ENCODE measurements at regions not wholly inside any gene's neighbourhood (a gene's known extent, or its start where the extent isn't known, plus 50 kb on each side); places are given as distances from the start of the nearest gene placed in this dataset.

DNA sequence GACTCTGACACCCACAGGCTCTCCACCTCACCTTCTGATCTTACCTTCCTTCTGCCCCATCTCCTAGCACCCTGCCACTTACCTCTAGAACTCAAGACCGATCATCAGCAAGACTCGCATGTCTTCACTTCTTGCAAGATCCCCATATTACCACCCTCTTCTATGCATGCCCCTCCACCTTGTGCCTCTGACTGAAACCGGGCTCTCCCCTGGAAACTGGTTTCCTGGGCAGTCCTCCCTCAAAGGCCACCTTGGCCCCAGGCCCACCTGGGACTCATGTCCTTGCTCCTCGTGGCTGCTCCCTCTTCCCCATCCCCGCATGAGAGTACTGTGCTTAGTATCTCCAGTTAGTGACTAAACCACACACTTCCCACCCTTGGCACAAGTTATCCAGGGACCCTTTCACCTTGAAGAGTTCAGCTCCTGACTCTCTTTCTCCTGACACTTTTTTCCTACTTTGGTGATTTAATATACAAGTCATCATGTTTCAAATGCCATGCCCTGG, 136.7 kb downstream of the SPATA19 start (continued):
- no peak for TF ChIP-seq PHF5A (CRISPR knock-in tag; IDR thresholded peaks at IDR 0.05; ENCODE audit: low read depth, unreplicated experiment)

GRCh38 chr11:133706925-133707794, 138.2 kb downstream of the SPATA19 start:
- no peak for FAIRE-seq

More at GRCh38 chr11:133706925-133707794, 138.2 kb downstream of the SPATA19 start:
- H3K79me2 ChIP-seq (ENCODE audit: insufficient read depth, low read length), result no peaks in the 10 kb centered on the region
- H3K27ac ChIP-seq (ENCODE audit: extremely low read length, insufficient read depth, low read length), result no peak overlapping the region
- H3K4me3 ChIP-seq (replicated peaks in 1 of 3; ENCODE audit: insufficient read depth in 1 of 3, low read depth in 2 of 3, low read length in 3 of 3), result no peak overlapping the region
- intact Hi-C loops (cut with micrococcal nuclease; ENCODE audit: unreplicated experiment) (no loop called here), in situ Hi-C loops (cut with HindIII; ENCODE audit: extremely low pct_ligation_motif_present, low pct_unique_long_range_greater_than_20kb) (no loop called here)
- POLR2A ChIA-PET, result no interaction called here
- no peaks in the 10 kb centered on the region for H4K20me1 ChIP-seq (ENCODE audit: insufficient read depth, low read length)
- H3K9me3 ChIP-seq (ENCODE audit: low read length), result no peaks in the 10 kb centered on the region
- no peak overlapping the region for H3K4me2 ChIP-seq (ENCODE audit: low read depth, low read length)
- H3K4me1 ChIP-seq (ENCODE audit: insufficient read depth, low read length), result no peaks in the 10 kb centered on the region
- ATAC-seq, result no peak
- H3K36me3 ChIP-seq (replicated peaks in 1 of 2; ENCODE audit: control insufficient read depth in 1 of 2, insufficient read depth in 2 of 2, low read length in 2 of 2), result no peaks in the 10 kb centered on the region
- BruUV-seq (replicated peaks), result no TSS peak
- H3K27me3 ChIP-seq (ENCODE audit: control insufficient read depth in 1 of 2, insufficient read depth in 2 of 2, low read length in 2 of 2), result no peaks in the 10 kb centered on the region; a peak in 1 of 5 replicates
- no peak overlapping the region for H2AFZ ChIP-seq (ENCODE audit: low read length)
- no peak for DNase-seq (ENCODE audit: low spot score)
- TF ChIP-seq AGO1 (IDR thresholded peaks at IDR 0.05; ENCODE audit: low read depth, low read length, poor library complexity, severe bottlenecking) (no peak), HNRNPK (IDR thresholded peaks at IDR 0.05; ENCODE audit: low read depth, low read length, poor library complexity, severe bottlenecking) (peak; percentile 7), FOXP1 (IDR thresholded peaks at IDR 0.05) (0 out of 2 replicates have a peak, but pooled peaks have one; percentile 21), FOXP1 (CRISPR knock-in tag; IDR thresholded peaks at IDR 0.05) (no peak), FOXA1 (IDR thresholded peaks at IDR 0.05) (peak; percentile 21), FOXA1 (CRISPR knock-in tag; IDR thresholded peaks at IDR 0.05) (no peak), SMAD1 (CRISPR knock-in tag; IDR thresholded peaks at IDR 0.05; ENCODE audit: borderline replicate concordance, low read depth) (no peak), ARNTL (CRISPR knock-in tag; IDR thresholded peaks at IDR 0.05) (no peak), PCBP2 (optimal IDR thresholded peaks at IDR 0.05; ENCODE audit: low read depth, low read length, poor library complexity, severe bottlenecking) (peak; percentile 85), TEF (CRISPR knock-in tag; IDR thresholded peaks at IDR 0.05) (no peak)
- CTCF ChIA-PET (ENCODE audit: low intra/inter-chr PET ratio, low total read pairs), result no interaction called here
- H3K9ac ChIP-seq (ENCODE audit: insufficient read depth, low read depth, low read length), result no peak overlapping the region
